ENCODE measurements at regions not wholly inside any gene's neighbourhood (a gene's known extent, or its start where the extent isn't known, plus 50 kb on each side); places are given as distances from the start of the nearest gene placed in this dataset.

DNA sequence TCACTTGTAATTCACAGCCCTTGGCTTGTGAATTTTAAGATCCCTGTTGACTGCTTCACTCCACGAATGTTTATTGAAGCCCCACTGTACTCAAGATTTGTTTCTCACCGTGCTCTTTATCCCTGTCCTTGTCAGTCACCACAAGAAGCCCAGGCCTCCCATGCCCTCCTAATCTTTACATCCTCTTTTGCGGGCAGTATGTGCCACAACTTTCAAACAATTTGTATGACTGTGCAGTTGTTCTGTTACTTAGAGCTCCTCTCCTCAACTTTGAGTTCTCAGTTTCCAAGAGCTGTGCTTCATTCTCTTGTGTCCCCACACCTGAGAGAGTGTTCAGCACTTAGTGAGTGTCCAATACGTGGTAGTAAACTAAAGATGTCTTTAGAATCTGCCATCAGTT, 467.7 kb downstream of the NKX6-1 start:
- H2AFZ ChIP-seq (ENCODE audit: low read depth, low read length, severe bottlenecking): no peak overlapping the region

DNA sequence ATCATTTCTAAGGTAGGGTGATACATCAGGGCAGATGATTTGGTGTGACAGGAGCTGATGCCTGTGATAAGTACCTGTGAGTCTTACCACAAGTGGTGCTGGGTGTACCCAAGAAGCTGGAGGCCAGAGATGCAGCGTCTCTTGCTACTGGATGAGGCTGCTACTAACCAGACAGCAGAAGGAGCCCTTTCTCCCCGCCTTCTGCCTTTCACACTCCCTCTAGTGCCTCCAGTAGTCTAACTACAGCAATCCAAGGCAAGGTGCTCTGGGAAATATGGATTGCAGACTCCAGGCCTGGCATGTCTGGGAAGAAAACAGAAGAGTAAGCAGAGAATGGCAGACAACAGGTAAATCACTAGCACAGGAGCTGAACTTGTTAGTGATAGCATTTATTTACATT, 470.8 kb downstream of the NKX6-1 start:
- Histone ChIP-seq H4K20me1 (ENCODE audit: low read depth, low read length) (no peaks in the 10 kb centered on the region), H3K36me3 (ENCODE audit: low read length) (no peaks in the 10 kb centered on the region), H2AFZ (ENCODE audit: low read depth, low read length, severe bottlenecking) (no peak overlapping the region), H3K4me2 (ENCODE audit: low read depth, low read length, poor library complexity, severe bottlenecking) (no peak overlapping the region), H3K9ac (ENCODE audit: low read length) (no peak overlapping the region), H3K27me3 (ENCODE audit: low read length) (no peaks in the 10 kb centered on the region), H3F3A (ENCODE audit: insufficient read depth) (no peaks in the 10 kb centered on the region), H3K4me3 (ENCODE audit: insufficient read depth, low read length, poor library complexity, severe bottlenecking) (no peak overlapping the region), H3K27ac (ENCODE audit: low read depth, low read length) (no peak overlapping the region), H3K79me2 (ENCODE audit: insufficient read depth, low read length) (no peaks in the 10 kb centered on the region), H3K9me3 (ENCODE audit: insufficient read depth, low read length) (no peaks in the 10 kb centered on the region), H3K9me2 (replicated peaks; ENCODE audit: insufficient read depth, low read length) (no peaks in the 10 kb centered on the region)
- no peak for TF ChIP-seq EZH2phosphoT487 (conservative IDR thresholded peaks at IDR 0.05; ENCODE audit: low read length)
- TF ChIP-seq, protein P1, sequence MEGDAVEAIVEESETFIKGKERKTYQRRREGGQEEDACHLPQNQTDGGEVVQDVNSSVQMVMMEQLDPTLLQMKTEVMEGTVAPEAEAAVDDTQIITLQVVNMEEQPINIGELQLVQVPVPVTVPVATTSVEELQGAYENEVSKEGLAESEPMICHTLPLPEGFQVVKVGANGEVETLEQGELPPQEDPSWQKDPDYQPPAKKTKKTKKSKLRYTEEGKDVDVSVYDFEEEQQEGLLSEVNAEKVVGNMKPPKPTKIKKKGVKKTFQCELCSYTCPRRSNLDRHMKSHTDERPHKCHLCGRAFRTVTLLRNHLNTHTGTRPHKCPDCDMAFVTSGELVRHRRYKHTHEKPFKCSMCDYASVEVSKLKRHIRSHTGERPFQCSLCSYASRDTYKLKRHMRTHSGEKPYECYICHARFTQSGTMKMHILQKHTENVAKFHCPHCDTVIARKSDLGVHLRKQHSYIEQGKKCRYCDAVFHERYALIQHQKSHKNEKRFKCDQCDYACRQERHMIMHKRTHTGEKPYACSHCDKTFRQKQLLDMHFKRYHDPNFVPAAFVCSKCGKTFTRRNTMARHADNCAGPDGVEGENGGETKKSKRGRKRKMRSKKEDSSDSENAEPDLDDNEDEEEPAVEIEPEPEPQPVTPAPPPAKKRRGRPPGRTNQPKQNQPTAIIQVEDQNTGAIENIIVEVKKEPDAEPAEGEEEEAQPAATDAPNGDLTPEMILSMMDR (IDR thresholded peaks at IDR 0.05; ENCODE audit: insufficient read depth, low read length, poor library complexity, severe bottlenecking): no peak

More for the DNA sequence above, 467.7 kb downstream of the NKX6-1 start:
- Histone ChIP-seq H3K9me2 (replicated peaks; ENCODE audit: insufficient read depth, low read length) (no peaks in the 10 kb centered on the region), H3K9ac (ENCODE audit: low read length) (no peak overlapping the region), H3F3A (ENCODE audit: insufficient read depth) (no peaks in the 10 kb centered on the region), H3K27ac (ENCODE audit: low read depth, low read length) (no peak overlapping the region), H3K27me3 (ENCODE audit: low read length) (no peaks in the 10 kb centered on the region), H3K4me2 (ENCODE audit: low read depth, low read length, poor library complexity, severe bottlenecking) (no peak overlapping the region), H4K20me1 (ENCODE audit: low read depth, low read length) (no peaks in the 10 kb centered on the region), H3K9me3 (ENCODE audit: insufficient read depth, low read length) (no peaks in the 10 kb centered on the region), H3K4me3 (ENCODE audit: insufficient read depth, low read length, poor library complexity, severe bottlenecking) (no peak overlapping the region), H3K36me3 (ENCODE audit: low read length) (no peaks in the 10 kb centered on the region), H3K79me2 (ENCODE audit: insufficient read depth, low read length) (no peaks in the 10 kb centered on the region)
- TF ChIP-seq, protein P1 (IDR thresholded peaks at IDR 0.05; ENCODE audit: insufficient read depth, low read length, poor library complexity, severe bottlenecking): no peak
- no peak for TF ChIP-seq EZH2phosphoT487 (conservative IDR thresholded peaks at IDR 0.05; ENCODE audit: low read length)

DNA sequence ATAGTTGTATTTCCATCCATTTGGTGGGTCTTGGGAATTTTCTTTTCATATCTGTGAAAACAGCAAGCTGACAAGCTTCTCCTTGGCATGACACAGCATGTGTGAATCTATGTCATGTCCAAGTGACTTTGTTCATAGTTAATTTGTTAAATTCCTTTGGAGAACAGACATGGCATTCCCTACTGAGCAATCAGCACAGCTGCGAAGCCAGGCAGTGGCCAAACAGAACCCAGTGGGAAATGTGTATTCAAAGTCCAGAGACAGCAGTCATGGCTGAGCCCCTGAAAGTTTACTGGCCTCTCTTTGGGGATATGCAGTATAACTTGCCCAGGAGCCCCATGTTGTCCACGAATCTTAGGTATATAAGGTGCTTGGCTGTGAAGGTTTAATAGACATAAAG, 474.7 kb downstream of the NKX6-1 start:
- Histone ChIP-seq H3K9ac (ENCODE audit: low read length) (no peak overlapping the region), H3K4me2 (ENCODE audit: low read depth, low read length, poor library complexity, severe bottlenecking) (no peak overlapping the region), H3K79me2 (ENCODE audit: insufficient read depth, low read length) (no peaks in the 10 kb centered on the region), H3F3A (ENCODE audit: insufficient read depth) (no peaks in the 10 kb centered on the region), H3K4me3 (ENCODE audit: insufficient read depth, low read length, poor library complexity, severe bottlenecking) (no peak overlapping the region), H2AFZ (ENCODE audit: low read depth, low read length, severe bottlenecking) (no peak overlapping the region), H3K9me2 (replicated peaks; ENCODE audit: insufficient read depth, low read length) (no peaks in the 10 kb centered on the region), H4K20me1 (ENCODE audit: low read depth, low read length) (no peaks in the 10 kb centered on the region), H3K9me3 (ENCODE audit: insufficient read depth, low read length) (no peaks in the 10 kb centered on the region), H3K27ac (ENCODE audit: low read depth, low read length) (no peak overlapping the region), H3K36me3 (ENCODE audit: low read length) (no peaks in the 10 kb centered on the region), H3K27me3 (ENCODE audit: low read length) (no peaks in the 10 kb centered on the region)
- TF ChIP-seq EZH2phosphoT487 (conservative IDR thresholded peaks at IDR 0.05; ENCODE audit: low read length): no peak
- TF ChIP-seq, protein P1 (IDR thresholded peaks at IDR 0.05; ENCODE audit: insufficient read depth, low read length, poor library complexity, severe bottlenecking): no peak

Data from SU-DHL-6 (cell line).